ENCODE measurements at regions not wholly inside any gene's neighbourhood (a gene's known extent, or its start where the extent isn't known, plus 50 kb on each side); places are given as distances from the start of the nearest gene placed in this dataset.

DNA sequence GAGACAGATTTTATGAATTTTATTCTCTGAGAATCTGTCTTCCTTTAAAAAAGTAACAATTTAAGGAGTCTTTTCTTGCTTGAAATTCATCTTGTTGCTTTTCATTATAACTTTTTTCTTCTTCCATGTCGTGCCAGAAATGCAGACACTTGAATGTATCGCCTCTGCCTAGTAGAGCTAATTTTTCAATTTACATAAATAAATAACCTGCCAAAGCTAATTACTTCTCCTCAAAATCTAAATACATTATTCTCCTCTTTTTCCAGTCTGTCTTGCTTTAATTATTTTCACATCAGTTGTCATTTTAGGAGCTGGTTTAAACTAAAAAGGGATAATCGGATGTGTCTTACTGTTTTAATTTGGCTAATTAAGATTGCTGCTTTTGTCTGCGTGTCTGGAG lies 711.1 kb upstream of the SEL1L start:
- WGBS, 2 donors, result 72 to 81% methylated on average over 4 of the region's 4 CpGs
- ATAC-seq (ENCODE audit: low FRiP score) (no peak), DNase-seq (no peak)
- no peaks in the 10 kb centered on the region for H3K9me3 ChIP-seq (ENCODE audit: control insufficient read depth, low read length)
- intact Hi-C loops (cut with DNase I), result no loop called here
- H3K27ac ChIP-seq (ENCODE audit: low read depth in 1 of 2, low read length in 2 of 2), result no peak overlapping the region
- H3K27me3 ChIP-seq (ENCODE audit: control insufficient read depth in 1 of 2, insufficient read depth in 2 of 2, low read length in 1 of 2), result no peaks in the 10 kb centered on the region
- no peaks in the 10 kb centered on the region for H3K36me3 ChIP-seq (ENCODE audit: control insufficient read depth in 1 of 2, insufficient read depth in 2 of 2, low read length in 1 of 2)
- no peaks in the 10 kb centered on the region for H3K4me1 ChIP-seq (ENCODE audit: control insufficient read depth in 1 of 2, insufficient read depth in 2 of 2, low read length in 2 of 2)
- H3K4me3 ChIP-seq (ENCODE audit: low read length in 2 of 2), result no peak overlapping the region

DNA sequence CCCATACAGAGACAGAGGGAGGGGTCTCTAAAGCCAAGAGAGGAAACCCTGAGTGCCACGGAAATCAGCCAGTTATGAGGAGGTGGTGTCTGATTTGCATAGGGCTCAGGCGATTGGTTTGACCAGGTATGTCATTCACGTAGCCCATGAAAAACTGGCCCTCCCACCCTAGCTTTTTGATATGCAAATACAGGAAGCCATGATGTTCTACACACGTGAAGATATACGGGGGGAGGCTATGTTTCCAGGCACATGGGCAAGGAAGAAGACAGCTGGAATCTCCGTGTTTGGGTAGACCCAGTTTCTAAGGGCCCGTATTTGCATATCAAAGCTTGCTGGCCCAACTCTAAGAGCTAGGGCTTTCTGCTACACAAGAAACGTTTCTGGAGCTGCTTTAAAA lies 717.8 kb upstream of the SEL1L start:
- no peak overlapping the region for H3K27ac ChIP-seq (ENCODE audit: low read depth in 1 of 2, low read length in 2 of 2)
- no peaks in the 10 kb centered on the region for H3K9me3 ChIP-seq (ENCODE audit: control insufficient read depth, low read length)
- H3K4me1 ChIP-seq (ENCODE audit: control insufficient read depth in 1 of 2, insufficient read depth in 2 of 2, low read length in 2 of 2), result no peaks in the 10 kb centered on the region
- DNase-seq (no peak), ATAC-seq (ENCODE audit: low FRiP score) (no peak)
- H3K4me3 ChIP-seq (ENCODE audit: low read length in 2 of 2), result no peak overlapping the region
- intact Hi-C loops (cut with DNase I), result no loop called here
- no peaks in the 10 kb centered on the region for H3K36me3 ChIP-seq (ENCODE audit: control insufficient read depth in 1 of 2, insufficient read depth in 2 of 2, low read length in 1 of 2)
- H3K27me3 ChIP-seq (ENCODE audit: control insufficient read depth in 1 of 2, insufficient read depth in 2 of 2, low read length in 1 of 2), result no peaks in the 10 kb centered on the region
- 86 to 90% methylated on average over 8 of the region's 8 CpGs for WGBS, 2 donors

DNA sequence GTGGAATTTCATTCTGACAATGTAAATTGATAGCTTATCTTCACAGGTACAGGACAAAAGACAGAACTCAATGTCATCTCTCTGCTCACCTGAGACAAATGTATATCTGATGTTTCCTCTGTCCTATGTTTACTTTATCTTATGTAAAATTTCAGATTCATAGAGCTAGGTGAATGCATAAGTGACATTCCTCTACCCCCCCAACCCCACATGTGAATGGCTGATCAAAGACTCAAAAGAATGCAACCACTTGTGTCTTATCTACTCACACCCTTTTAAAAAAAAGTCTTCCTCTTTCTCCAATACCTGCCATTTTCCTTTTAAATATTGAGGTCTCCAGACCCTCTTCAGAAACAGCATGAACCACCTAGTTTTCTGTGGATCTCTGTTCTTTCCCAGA lies 736.6 kb upstream of the SEL1L start:
- no peaks in the 10 kb centered on the region for H3K4me1 ChIP-seq (ENCODE audit: control insufficient read depth in 1 of 2, insufficient read depth in 2 of 2, low read length in 2 of 2)
- H3K9me3 ChIP-seq (ENCODE audit: control insufficient read depth, low read length), result no peaks in the 10 kb centered on the region
- no peak for ATAC-seq (ENCODE audit: low FRiP score)
- H3K36me3 ChIP-seq (ENCODE audit: control insufficient read depth in 1 of 2, insufficient read depth in 2 of 2, low read length in 1 of 2), result no peaks in the 10 kb centered on the region
- H3K27ac ChIP-seq (ENCODE audit: low read depth in 1 of 2, low read length in 2 of 2), result no peak overlapping the region
- H3K27me3 ChIP-seq (ENCODE audit: control insufficient read depth in 1 of 2, insufficient read depth in 2 of 2, low read length in 1 of 2), result no peaks in the 10 kb centered on the region
- intact Hi-C loops (cut with DNase I), result no loop called here
- DNase-seq, result no peak
- no peak overlapping the region for H3K4me3 ChIP-seq (ENCODE audit: low read length in 2 of 2)

DNA sequence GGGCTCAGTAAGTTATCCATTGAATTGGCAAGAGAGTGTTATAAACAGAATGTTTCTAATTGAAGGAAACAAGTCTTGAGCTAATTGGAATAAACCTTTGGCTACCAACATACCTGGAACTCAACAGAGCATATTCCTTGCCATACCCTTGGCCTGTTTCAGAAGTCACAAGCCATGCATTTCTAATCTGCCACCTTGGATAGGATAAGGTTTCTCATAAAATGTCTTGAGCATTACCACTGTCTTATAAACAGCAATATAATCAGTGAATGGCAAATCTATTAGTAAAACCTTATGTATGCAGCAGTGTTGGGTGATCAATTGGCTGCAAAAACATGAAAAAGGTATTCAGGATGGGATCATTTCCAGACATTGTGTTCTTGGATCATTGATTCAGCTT lies 765.2 kb upstream of the SEL1L start:
- Histone ChIP-seq H3K9me3 (ENCODE audit: control insufficient read depth, low read length) (no peaks in the 10 kb centered on the region), H3K27me3 (ENCODE audit: control insufficient read depth in 1 of 2, insufficient read depth in 2 of 2, low read length in 1 of 2) (no peaks in the 10 kb centered on the region), H3K4me3 (ENCODE audit: low read length in 2 of 2) (no peak overlapping the region), H3K4me1 (ENCODE audit: control insufficient read depth in 1 of 2, insufficient read depth in 2 of 2, low read length in 2 of 2) (no peaks in the 10 kb centered on the region), H3K27ac (ENCODE audit: low read depth in 1 of 2, low read length in 2 of 2) (no peak overlapping the region), H3K36me3 (ENCODE audit: control insufficient read depth in 1 of 2, insufficient read depth in 2 of 2, low read length in 1 of 2) (no peaks in the 10 kb centered on the region)
- ATAC-seq (ENCODE audit: low FRiP score) (no peak), DNase-seq (no peak)
- intact Hi-C loops (cut with DNase I), result no loop called here

DNA sequence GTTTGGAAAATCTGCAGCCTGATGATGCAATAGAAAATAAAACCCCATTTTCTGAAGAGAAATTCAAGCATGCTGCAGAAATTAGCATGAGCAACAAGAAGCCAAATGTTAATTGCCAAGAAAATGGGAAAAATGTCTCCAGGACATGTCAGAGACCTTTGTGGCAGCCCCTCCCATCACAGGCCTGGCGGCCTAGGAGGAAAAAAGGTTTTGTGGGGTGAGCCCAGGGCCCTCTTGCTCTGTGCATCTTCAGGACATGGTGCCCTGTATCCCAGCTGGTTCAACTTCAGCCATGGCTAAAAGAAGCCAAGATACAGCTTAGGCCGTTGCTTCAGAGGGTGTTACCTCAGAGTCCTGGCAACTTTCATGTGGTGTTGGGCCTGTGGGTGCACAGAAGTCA lies 775.5 kb upstream of the SEL1L start:
- Histone ChIP-seq H3K4me3 (ENCODE audit: low read length in 2 of 2) (no peak overlapping the region), H3K27ac (ENCODE audit: low read depth in 1 of 2, low read length in 2 of 2) (no peak overlapping the region), H3K36me3 (ENCODE audit: control insufficient read depth in 1 of 2, insufficient read depth in 2 of 2, low read length in 1 of 2) (no peaks in the 10 kb centered on the region), H3K9me3 (ENCODE audit: control insufficient read depth, low read length) (no peaks in the 10 kb centered on the region), H3K4me1 (ENCODE audit: control insufficient read depth in 1 of 2, insufficient read depth in 2 of 2, low read length in 2 of 2) (no peaks in the 10 kb centered on the region), H3K27me3 (ENCODE audit: control insufficient read depth in 1 of 2, insufficient read depth in 2 of 2, low read length in 1 of 2) (no peaks in the 10 kb centered on the region)
- ATAC-seq (ENCODE audit: low FRiP score) (no peak), DNase-seq (no peak)
- WGBS, 2 donors, result 98 to 100% methylated on average over 2 of the region's 2 CpGs
- intact Hi-C loops (cut with DNase I), result no loop called here

DNA sequence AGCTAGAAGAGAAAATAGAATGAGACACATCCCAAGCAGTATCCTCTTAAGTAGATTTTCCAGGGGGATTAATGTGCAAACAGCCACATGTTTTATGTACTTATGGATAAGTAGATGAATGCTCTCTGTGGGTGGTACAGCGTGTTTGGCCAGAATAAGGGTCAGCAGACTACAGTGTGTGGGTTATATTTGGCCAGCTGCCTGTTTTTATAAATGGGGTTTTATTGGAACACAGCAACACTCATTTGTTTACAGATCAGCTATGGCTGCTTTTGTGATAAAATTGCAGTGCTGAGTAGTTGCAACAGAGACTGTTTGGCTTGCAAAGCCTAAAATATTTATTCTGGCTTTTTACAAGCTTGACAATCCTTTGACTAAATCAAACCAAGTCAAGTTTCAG lies 780.2 kb upstream of the SEL1L start:
- Histone ChIP-seq H3K9me3 (ENCODE audit: control insufficient read depth, low read length) (no peaks in the 10 kb centered on the region), H3K27ac (ENCODE audit: low read depth in 1 of 2, low read length in 2 of 2) (no peak overlapping the region), H3K36me3 (ENCODE audit: control insufficient read depth in 1 of 2, insufficient read depth in 2 of 2, low read length in 1 of 2) (no peaks in the 10 kb centered on the region), H3K27me3 (ENCODE audit: control insufficient read depth in 1 of 2, insufficient read depth in 2 of 2, low read length in 1 of 2) (no peaks in the 10 kb centered on the region), H3K4me1 (ENCODE audit: control insufficient read depth in 1 of 2, insufficient read depth in 2 of 2, low read length in 2 of 2) (no peaks in the 10 kb centered on the region), H3K4me3 (ENCODE audit: low read length in 2 of 2) (no peak overlapping the region)
- DNase-seq, result no peak
- ATAC-seq (ENCODE audit: low FRiP score), result no peak
- 0 to 4% methylated on average over 1 of the region's 1 CpG for WGBS, 2 donors
- intact Hi-C loops (cut with DNase I), result no loop called here

DNA sequence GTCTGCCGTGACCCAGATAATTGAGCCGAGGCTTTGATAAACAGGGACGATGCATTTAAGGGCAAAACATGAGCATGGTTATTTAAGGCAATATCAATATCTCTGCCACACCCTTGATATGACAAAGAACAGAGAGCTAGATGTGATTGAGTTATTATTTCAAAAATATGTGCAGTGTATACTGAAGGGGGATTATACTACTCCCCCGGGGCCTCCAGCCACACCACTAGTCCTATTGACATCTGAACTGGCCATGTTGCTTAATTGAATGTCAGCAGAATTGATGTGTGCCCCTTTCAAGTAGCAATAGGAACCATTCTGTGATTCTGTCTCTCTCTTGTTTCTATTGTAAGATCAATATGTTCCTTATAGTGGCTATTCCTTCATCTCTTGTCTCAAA lies 794.8 kb upstream of the SEL1L start:
- peaks cover 0 to 2% of the 10 kb centered on the region in 2 donors for H3K27me3 ChIP-seq (ENCODE audit: control insufficient read depth in 1 of 2, insufficient read depth in 2 of 2, low read length in 1 of 2)
- H3K27ac ChIP-seq (ENCODE audit: low read depth in 1 of 2, low read length in 2 of 2), result no peak overlapping the region
- H3K4me1 ChIP-seq (ENCODE audit: control insufficient read depth in 1 of 2, insufficient read depth in 2 of 2, low read length in 2 of 2), result no peaks in the 10 kb centered on the region
- DNase-seq (no peak), ATAC-seq (ENCODE audit: low FRiP score) (no peak)
- H3K4me3 ChIP-seq (ENCODE audit: low read length in 2 of 2), result no peak overlapping the region
- intact Hi-C loops (cut with DNase I), result no loop called here
- WGBS, 2 donors, result 75 to 81% methylated on average over 4 of the region's 4 CpGs
- H3K36me3 ChIP-seq (ENCODE audit: control insufficient read depth in 1 of 2, insufficient read depth in 2 of 2, low read length in 1 of 2), result no peaks in the 10 kb centered on the region
- peaks cover 7% of the 10 kb centered on the region for H3K9me3 ChIP-seq (ENCODE audit: control insufficient read depth, low read length)

DNA sequence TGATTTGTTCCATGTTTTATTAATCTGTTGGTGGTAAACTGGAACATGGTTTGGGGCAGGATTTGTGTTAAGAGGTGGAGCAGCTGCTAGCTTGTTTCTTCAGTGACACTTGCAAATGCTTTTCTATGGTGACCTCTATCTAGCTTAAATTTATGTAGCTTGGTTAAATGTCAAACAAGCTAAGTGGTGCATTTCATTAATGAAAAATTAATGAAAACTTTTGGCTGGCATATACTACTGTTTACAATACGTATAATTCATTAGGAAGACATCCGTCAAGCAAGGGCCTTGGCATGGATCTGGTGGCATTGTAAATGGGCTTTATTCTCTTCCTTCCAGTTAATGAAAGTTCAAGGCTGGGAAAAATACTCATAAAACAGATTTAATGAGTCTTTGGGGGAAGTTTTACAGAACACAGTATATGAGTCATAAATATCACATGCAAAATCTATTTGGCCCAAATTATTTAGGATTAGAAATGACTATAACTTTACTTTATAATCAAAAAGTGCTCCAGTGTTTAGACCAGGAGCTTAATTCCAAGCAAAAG lies 807.7 kb upstream of the SEL1L start:
- Histone ChIP-seq H3K4me1 (ENCODE audit: control insufficient read depth in 1 of 2, insufficient read depth in 2 of 2, low read length in 2 of 2) (no peaks in the 10 kb centered on the region), H3K27me3 (ENCODE audit: control insufficient read depth in 1 of 2, insufficient read depth in 2 of 2, low read length in 1 of 2) (no peaks in the 10 kb centered on the region), H3K4me3 (ENCODE audit: low read length in 2 of 2) (no peak overlapping the region), H3K27ac (ENCODE audit: low read depth in 1 of 2, low read length in 2 of 2) (no peak overlapping the region), H3K9me3 (ENCODE audit: control insufficient read depth, low read length) (no peaks in the 10 kb centered on the region), H3K36me3 (ENCODE audit: control insufficient read depth in 1 of 2, insufficient read depth in 2 of 2, low read length in 1 of 2) (no peaks in the 10 kb centered on the region)
- ATAC-seq (ENCODE audit: low FRiP score) (no peak), DNase-seq (no peak)
- intact Hi-C loops (cut with DNase I), result no loop called here
- 84 to 95% methylated on average over 2 of the region's 2 CpGs for WGBS, 2 donors

DNA sequence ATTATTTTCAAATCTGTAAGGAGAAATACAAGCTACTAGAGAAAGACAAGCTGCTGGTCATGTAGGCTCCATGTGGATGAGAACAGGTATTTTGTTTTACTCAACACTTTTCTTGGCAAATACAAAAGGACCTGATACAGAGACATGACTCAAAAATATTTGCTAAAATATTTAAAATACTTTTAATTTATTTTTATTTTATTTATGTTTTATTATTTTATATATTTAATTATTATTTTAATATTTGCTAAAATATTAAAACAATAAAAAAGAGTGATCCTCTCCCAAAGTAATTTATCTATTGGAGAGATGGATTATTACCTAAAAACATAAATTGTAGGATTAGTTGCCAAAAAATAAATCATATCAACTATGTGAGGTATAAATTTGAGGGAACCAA lies 808.9 kb upstream of the SEL1L start:
- DNase-seq (no peak), ATAC-seq (ENCODE audit: low FRiP score) (no peak)
- Histone ChIP-seq H3K4me1 (ENCODE audit: control insufficient read depth in 1 of 2, insufficient read depth in 2 of 2, low read length in 2 of 2) (no peaks in the 10 kb centered on the region), H3K27ac (ENCODE audit: low read depth in 1 of 2, low read length in 2 of 2) (no peak overlapping the region), H3K4me3 (ENCODE audit: low read length in 2 of 2) (no peak overlapping the region), H3K36me3 (ENCODE audit: control insufficient read depth in 1 of 2, insufficient read depth in 2 of 2, low read length in 1 of 2) (no peaks in the 10 kb centered on the region), H3K9me3 (ENCODE audit: control insufficient read depth, low read length) (no peaks in the 10 kb centered on the region), H3K27me3 (ENCODE audit: control insufficient read depth in 1 of 2, insufficient read depth in 2 of 2, low read length in 1 of 2) (no peaks in the 10 kb centered on the region)
- intact Hi-C loops (cut with DNase I), result no loop called here

Measured in aorta (tissue), 5 donors.